Dendritic cell treated with granulocyte-macrophage colony-stimulating factor and Interleukin-4, amounts not matched to agents 40 ng/mL and 50 ng/mL, for 4 days (primary cell): ENCODE measurements at regions not wholly inside any gene's neighbourhood (a gene's known extent, or its start where the extent isn't known, plus 50 kb on each side); places are given as distances from the start of the nearest gene placed in this dataset.

Experiments used
- H3K27ac Mint-ChIP-seq: one replicate; pipeline ENCODE4 v1.8.0; 2022; ENCODE audit warnings: mild to moderate bottlenecking, mixed read lengths
- H3K27me3 Mint-ChIP-seq: one replicate; pipeline ENCODE4 v1.8.0; 2022; ENCODE audit warnings: mild to moderate bottlenecking, mixed read lengths
- H3K36me3 Mint-ChIP-seq: one replicate; pipeline ENCODE4 v1.8.0; 2022; ENCODE audit warnings: low read depth, mixed read lengths
- H3K4me1 Mint-ChIP-seq: one replicate; pipeline ENCODE4 v1.8.0; 2022; ENCODE audit warnings: low read depth, mixed read lengths
- H3K4me3 Mint-ChIP-seq: one replicate; pipeline ENCODE4 v1.8.0; 2022; ENCODE audit warnings: mild to moderate bottlenecking, moderate library complexity, mixed read lengths
- H3K9me3 Mint-ChIP-seq: one replicate; pipeline ENCODE4 v1.8.0; 2022; ENCODE audit warnings: mixed read lengths
- intact Hi-C: fragments of 100-400 bp; cut with micrococcal nuclease; formaldehyde crosslinking; loops from one replicate; pipeline ENCODE4 v1.15.0; 2022

DNA sequence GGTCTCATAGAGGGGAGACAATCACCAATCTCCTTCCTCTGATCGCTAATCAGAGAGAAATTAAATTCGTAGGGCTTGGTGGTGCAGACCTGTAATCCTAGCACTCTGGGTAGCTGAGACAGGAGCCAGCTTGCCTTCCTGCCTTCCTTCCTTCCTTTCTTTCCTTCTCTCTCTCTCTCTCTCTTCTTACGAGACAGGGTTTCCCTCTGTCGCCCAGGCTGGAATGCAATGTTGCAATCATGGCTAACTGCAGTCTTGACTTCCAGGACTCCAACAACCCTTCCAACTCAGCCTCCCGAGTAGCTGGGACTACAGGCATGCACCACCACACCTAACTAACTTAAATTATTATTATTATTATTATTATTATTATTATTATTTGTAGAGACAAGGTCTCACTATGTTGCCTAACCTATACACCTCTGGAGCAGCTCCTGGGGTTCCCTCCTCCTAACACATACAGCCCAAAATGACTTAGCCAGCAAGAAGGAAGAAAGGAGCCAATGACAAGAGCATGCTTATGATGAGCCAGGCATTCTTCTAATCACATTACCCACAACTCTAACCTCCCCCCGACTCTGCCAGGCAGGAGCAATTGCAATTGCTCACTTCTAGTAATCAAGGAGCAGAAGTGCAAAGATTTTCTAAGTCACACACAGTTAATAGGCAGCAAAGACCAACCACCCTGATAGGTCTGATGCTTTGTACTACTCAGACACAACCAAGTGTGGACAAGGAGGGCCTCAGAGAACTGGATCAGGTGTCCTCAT is 105.4 kb upstream of the F3 start:
- intact Hi-C loops: no loop called here
- H3K27me3 Mint-ChIP-seq: no peaks in the 10 kb centered on the region
- no peaks in the 10 kb centered on the region for H3K36me3 Mint-ChIP-seq
- no peaks in the 10 kb centered on the region for H3K9me3 Mint-ChIP-seq
- no peak overlapping the region for H3K27ac Mint-ChIP-seq
- H3K4me3 Mint-ChIP-seq: no peak overlapping the region
- H3K4me1 Mint-ChIP-seq: no peaks in the 10 kb centered on the region

DNA sequence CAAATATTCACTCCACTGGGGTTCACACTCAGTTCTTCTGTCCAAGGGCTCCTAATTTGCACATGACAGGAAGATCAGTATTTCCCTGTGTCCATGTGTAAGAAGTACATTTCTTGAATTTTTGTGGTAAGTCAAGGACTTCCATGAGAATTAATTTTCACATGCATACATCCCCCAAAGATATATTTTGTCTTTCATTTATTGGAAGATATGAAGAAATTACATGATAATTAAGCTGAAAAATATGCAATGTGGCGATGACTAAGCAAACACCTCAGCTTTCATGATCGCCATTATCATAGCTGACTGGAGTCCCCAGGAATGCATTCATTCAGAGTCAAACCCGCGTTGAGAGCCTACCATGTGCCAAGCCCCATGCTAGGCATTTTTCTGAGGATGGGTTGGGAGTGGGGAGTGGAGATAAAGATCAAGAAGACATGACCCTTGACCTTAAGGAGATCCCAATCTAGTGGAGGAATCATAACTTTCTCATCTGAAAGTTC is 104.6 kb upstream of the F3 start:
- no peaks in the 10 kb centered on the region for H3K4me1 Mint-ChIP-seq
- no peaks in the 10 kb centered on the region for H3K27me3 Mint-ChIP-seq
- no peaks in the 10 kb centered on the region for H3K9me3 Mint-ChIP-seq
- H3K4me3 Mint-ChIP-seq: no peak overlapping the region
- no peaks in the 10 kb centered on the region for H3K36me3 Mint-ChIP-seq
- no peak overlapping the region for H3K27ac Mint-ChIP-seq
- intact Hi-C loops: no loop called here

DNA sequence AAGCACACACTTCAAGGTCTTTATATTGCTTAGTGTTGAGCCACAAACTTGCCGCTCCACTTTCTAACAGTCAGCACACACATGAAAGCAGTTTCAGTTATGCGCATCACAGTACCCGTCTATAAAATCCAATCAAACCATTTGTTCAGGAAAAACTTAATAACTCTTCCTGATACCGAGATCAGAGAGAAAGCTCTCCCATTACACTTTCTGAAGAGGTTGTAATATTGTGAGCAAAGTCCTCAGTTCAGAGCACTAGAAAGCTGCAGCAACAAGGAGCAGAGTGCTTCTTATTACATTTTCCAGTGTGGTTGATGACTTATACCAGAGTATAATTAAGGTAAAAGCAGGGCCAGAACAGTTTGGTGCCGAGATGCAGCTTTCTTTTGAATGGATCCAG is 102.8 kb upstream of the F3 start:
- intact Hi-C loops: no loop called here
- no peak overlapping the region for H3K27ac Mint-ChIP-seq
- H3K27me3 Mint-ChIP-seq: no peaks in the 10 kb centered on the region
- no peaks in the 10 kb centered on the region for H3K36me3 Mint-ChIP-seq
- H3K4me1 Mint-ChIP-seq: no peaks in the 10 kb centered on the region
- H3K4me3 Mint-ChIP-seq: no peak overlapping the region
- no peaks in the 10 kb centered on the region for H3K9me3 Mint-ChIP-seq

DNA sequence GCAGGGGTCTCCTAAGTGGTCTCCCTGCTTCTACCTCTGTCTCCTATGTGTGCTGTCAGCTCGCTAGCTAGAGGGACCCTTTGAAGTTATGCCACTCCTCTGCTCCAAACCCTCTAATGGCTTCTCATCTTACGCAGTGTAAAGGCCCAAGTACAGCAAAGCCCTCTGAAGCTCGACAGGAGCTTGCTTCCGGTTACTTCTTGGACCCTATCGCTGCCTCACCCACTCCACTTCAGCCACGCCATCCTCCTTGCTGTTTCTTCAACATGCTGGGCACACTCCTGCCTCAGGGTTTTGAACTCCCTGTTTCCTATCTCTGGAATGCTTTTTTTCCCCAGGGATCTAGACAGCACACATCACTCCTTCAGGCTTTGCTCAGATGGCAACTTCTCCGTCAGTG is 102.3 kb upstream of the F3 start:
- H3K9me3 Mint-ChIP-seq: no peaks in the 10 kb centered on the region
- intact Hi-C loops: no loop called here
- no peak overlapping the region for H3K27ac Mint-ChIP-seq
- no peak overlapping the region for H3K4me3 Mint-ChIP-seq
- H3K4me1 Mint-ChIP-seq: no peaks in the 10 kb centered on the region
- H3K27me3 Mint-ChIP-seq: no peaks in the 10 kb centered on the region
- H3K36me3 Mint-ChIP-seq: no peaks in the 10 kb centered on the region

DNA sequence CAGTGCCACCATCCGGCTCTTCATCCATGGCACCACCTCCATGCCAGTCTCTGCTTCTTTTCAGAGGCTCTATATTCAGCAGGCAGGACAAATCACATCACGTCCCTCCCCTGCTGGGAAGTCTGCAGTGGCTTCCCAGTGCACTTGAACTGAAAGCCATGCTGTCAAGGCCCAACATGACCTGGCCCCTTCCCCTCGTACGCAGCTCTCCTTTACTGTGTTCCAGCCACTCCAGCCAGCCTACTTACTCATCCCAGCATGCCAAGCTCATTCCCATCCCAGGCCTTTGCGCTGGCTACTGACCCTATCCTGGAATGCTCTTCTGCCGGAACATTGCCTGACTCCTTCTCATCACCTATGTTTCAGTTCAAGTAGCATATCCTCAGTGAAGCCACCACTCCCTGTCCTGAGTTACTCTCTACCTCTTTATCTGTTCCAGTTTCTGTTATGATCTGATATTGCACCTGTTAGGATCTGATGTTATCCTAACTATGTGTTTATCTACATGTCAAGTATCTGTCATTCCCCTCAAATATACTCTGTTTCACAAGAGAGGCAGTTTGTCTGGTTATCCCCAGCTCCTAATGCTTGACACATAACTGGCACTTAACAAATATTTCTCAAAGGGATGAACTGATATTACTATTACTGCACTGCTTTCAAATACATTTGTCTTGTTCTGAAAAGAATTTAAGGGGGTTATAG is 101.2 kb upstream of the F3 start:
- H3K9me3 Mint-ChIP-seq: no peaks in the 10 kb centered on the region
- no peaks in the 10 kb centered on the region for H3K4me1 Mint-ChIP-seq
- H3K4me3 Mint-ChIP-seq: no peak overlapping the region
- H3K27me3 Mint-ChIP-seq: no peaks in the 10 kb centered on the region
- intact Hi-C loops: no loop called here
- H3K27ac Mint-ChIP-seq: no peak overlapping the region
- H3K36me3 Mint-ChIP-seq: no peaks in the 10 kb centered on the region

DNA sequence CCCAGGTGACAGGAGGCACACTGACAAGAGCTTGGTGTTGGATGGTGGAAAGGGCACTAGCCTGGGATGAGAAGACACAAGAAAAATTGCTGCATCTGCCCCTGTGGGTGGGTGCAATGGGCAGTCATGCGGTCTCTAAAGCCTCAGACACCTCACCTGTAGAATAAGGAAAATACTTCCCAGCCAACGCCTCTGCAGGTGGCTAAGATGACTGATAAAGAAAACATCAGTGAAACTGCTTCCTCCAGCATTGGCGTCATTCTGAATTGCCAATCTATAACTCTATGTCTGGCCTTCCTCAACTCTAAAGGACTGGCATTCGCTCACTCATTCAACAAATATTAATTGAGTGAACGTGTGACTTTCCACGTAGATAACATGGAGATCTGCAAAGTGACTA is 100.4 kb upstream of the F3 start:
- Mint-ChIP-seq H3K36me3 (no peaks in the 10 kb centered on the region), H3K27ac (no peak overlapping the region), H3K4me3 (no peak overlapping the region), H3K27me3 (no peaks in the 10 kb centered on the region), H3K9me3 (no peaks in the 10 kb centered on the region), H3K4me1 (no peaks in the 10 kb centered on the region)
- intact Hi-C loops: no loop called here

DNA sequence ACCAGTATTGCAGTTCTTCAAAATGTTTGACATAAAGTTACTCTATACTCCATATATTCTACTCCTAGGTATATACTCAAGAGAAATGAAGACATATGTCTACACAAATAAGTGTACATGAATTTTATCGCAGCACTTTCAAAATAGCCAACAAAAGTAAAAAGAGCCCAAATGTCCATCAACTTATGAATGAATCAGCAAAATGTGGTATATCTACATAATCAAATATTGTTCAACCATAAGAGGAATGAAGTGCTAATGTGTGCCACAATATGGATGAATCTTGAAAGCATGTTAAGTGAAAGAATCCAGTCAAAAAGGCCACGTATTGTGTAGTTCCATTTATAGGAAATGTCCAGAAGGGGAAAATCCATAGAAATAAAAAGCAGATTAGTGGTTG is 98.6 kb upstream of the F3 start:
- intact Hi-C loops: no loop called here
- H3K27ac Mint-ChIP-seq: no peak overlapping the region
- no peaks in the 10 kb centered on the region for H3K36me3 Mint-ChIP-seq
- no peaks in the 10 kb centered on the region for H3K4me1 Mint-ChIP-seq
- no peak overlapping the region for H3K4me3 Mint-ChIP-seq
- H3K27me3 Mint-ChIP-seq: no peaks in the 10 kb centered on the region
- no peaks in the 10 kb centered on the region for H3K9me3 Mint-ChIP-seq

DNA sequence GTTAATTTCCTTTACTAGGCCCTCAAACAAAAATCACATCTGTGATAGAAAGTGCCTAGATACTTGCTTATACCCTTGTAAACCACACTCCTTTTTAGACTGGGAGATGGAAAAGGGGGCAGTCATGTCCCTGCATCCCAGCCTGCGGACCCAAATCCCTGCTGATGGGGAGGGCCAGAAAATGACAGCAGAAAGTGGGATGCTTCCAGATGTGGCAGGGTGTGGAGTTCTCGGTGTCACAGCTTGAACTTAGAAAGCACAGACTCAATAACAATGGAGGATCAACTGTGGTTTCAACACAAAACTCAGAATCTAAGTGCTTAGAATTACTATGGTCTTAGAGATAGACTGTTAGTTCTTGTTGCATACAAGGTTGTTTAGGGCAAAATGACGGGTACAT is 95.6 kb upstream of the F3 start:
- H3K4me1 Mint-ChIP-seq: no peaks in the 10 kb centered on the region
- no peaks in the 10 kb centered on the region for H3K9me3 Mint-ChIP-seq
- no peak overlapping the region for H3K27ac Mint-ChIP-seq
- no peak overlapping the region for H3K4me3 Mint-ChIP-seq
- no peaks in the 10 kb centered on the region for H3K36me3 Mint-ChIP-seq
- intact Hi-C loops: no loop called here
- H3K27me3 Mint-ChIP-seq: no peaks in the 10 kb centered on the region

DNA sequence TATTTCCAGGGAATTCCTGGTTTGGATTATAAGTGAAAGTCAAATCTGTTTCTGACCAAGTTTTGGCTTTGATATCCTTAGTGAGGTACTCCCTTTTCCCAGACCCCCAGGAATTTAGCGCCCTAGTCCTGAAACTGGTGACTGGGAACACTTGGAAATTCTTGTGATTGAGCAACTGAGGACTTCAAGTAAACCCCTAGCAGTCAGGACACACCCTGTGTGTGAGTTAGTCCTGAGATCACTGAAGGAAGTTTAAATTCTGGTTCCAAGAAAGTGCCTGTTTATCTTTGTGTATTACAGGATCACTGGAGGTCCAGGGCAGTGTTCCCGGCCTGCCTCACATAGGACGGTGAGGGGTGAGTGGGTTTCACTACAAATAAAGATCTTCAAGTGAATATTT is 95.1 kb upstream of the F3 start:
- Mint-ChIP-seq H3K9me3 (no peaks in the 10 kb centered on the region), H3K27ac (no peak overlapping the region), H3K36me3 (no peaks in the 10 kb centered on the region), H3K4me1 (no peaks in the 10 kb centered on the region), H3K4me3 (no peak overlapping the region), H3K27me3 (no peaks in the 10 kb centered on the region)
- intact Hi-C loops: no loop called here

DNA sequence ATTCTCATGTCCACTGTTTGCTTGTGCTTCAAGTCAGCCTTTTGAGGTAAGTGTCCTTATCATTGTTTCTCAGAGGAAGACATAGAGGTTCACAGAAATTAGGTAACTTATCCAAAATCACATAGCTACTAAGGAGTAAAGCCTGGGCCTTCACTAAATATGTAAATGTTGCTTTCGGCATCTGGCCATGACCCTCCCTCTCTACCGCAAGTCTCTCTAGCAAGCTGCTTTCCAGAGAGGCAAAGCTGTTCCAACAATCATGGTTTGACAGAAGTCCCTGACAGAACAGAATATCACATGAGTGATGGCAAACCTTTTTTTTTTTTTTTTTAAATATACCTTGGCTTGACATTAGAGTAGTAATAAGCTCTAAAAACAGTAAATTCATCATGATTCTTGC is 94.5 kb upstream of the F3 start:
- intact Hi-C loops: no loop called here

DNA sequence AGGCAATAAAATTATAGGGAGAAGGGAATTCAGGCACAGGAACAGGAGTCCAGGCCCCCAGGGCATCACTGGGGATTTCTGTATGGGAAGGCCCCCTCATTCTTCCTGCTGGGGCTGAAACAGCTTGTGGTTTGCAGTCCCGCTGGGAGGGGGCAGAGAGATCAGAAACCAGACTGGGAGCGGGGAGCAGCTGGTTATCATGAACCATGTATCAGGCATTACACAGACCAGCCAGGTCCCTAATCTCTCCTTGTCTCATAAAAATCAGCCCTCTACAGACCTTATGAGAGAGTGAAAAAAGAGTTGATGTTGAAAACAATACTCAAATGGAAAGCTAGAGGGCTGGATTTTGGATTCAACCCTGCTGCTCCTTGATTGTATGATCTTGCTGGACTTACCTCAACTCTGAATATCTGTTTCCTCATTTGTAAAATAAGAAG is 93.4 kb upstream of the F3 start:
- Mint-ChIP-seq H3K4me1 (no peaks in the 10 kb centered on the region), H3K9me3 (no peaks in the 10 kb centered on the region), H3K4me3 (no peak overlapping the region), H3K27ac (no peak overlapping the region), H3K27me3 (no peaks in the 10 kb centered on the region), H3K36me3 (no peaks in the 10 kb centered on the region)
- intact Hi-C loops: no loop called here

More for the DNA sequence above, 94.5 kb upstream of the F3 start:
- no peaks in the 10 kb centered on the region for H3K9me3 Mint-ChIP-seq
- no peaks in the 10 kb centered on the region for H3K27me3 Mint-ChIP-seq
- no peak overlapping the region for H3K27ac Mint-ChIP-seq
- no peaks in the 10 kb centered on the region for H3K36me3 Mint-ChIP-seq
- H3K4me1 Mint-ChIP-seq: no peaks in the 10 kb centered on the region
- H3K4me3 Mint-ChIP-seq: no peak overlapping the region

DNA sequence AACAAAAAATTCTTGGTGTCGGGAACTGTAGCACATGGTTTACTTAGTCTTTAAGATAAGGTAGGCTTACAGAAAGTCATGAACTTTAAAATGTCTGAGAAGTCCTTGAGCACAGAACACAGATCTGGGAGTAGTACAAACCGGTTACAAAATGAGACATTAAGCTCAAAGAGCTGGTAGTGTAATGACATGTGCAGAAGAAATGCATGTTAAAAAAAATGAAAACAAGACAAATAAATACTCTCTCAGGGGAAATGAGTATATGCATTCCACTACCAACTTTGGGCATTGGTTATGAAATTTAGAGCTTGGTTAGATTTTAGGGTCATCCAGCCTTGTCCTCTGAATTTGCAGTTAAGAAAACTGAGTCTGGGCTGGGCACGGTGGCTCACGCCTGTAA is 91.5 kb upstream of the F3 start:
- Mint-ChIP-seq H3K36me3 (no peaks in the 10 kb centered on the region), H3K4me1 (no peaks in the 10 kb centered on the region), H3K9me3 (no peaks in the 10 kb centered on the region), H3K4me3 (no peak overlapping the region), H3K27me3 (no peaks in the 10 kb centered on the region), H3K27ac (no peak overlapping the region)
- intact Hi-C loops: no loop called here

DNA sequence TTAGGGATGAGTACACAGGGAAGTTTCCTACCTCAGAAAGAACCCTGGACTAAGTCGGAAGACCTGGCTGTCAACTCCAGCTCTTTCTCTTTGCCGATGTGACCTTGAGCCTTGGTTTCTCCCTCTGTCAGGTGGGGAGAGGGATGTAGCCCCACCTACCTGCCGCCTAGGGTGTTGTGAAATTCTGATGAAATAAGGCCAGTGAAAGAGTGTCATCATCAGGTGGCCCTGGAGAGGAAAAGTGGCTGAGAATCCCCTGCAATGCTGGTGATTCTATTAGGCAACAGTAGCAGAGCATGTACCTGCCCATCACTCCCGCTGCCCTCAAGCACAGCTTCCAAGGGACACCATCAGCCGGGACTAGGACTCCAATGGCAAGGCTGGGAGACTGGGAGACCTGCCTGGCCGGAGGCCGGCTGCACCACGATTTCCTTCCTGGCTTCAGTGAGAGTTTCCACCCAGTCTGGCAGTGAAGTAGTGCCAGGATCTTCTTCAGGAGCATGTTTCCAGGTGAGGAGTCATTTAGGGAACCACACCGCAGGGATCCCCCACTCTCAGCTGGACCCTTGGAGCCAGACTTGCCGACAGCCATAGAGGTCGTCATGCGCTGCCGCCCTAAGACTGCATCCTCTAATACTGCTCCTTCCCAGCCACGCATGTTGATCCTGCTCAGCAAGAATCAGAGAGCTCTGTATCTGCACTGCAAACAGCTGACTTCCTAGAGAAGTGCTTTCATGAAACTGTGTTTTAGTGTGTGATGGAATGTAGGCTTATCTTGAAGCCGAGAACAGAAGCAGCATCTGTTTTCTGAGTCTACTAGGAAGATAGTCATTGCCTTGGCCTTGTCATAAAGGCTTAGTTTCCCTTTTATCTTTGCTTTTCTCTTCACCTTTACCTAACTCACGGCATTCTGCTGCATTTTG is 88.0 kb upstream of the F3 start:
- Mint-ChIP-seq H3K4me1 (peaks cover 6% of the 10 kb centered on the region), H3K36me3 (no peaks in the 10 kb centered on the region)

DNA sequence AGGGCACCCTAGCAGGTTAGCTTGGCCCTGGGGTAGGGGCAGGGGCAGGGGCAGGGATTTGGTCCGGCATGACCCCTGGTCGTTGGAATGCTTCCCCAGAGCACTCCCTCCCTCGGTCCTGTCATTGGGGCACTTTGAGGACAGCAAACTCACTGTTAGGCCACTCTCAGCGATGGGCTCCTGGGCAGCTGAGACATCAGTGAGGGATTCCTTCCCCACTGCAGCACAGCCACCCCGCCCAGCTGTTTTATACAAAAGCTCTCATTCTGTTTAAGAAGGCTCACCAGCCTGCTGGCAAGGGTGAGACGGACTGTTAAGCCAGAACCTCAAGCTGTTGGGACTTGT is 86.9 kb upstream of the F3 start:
- intact Hi-C loops: no loop called here
- no peaks in the 10 kb centered on the region for H3K36me3 Mint-ChIP-seq
- no peaks in the 10 kb centered on the region for H3K9me3 Mint-ChIP-seq
- H3K27me3 Mint-ChIP-seq: peaks cover 2% of the 10 kb centered on the region
- H3K4me3 Mint-ChIP-seq: no peak overlapping the region
- H3K4me1 Mint-ChIP-seq: peaks cover 6% of the 10 kb centered on the region
- no peak overlapping the region for H3K27ac Mint-ChIP-seq

More for the DNA sequence above, 88.0 kb upstream of the F3 start:
- Mint-ChIP-seq H3K27ac (no peak overlapping the region), H3K9me3 (no peaks in the 10 kb centered on the region), H3K27me3 (peaks cover 2% of the 10 kb centered on the region), H3K4me3 (no peak overlapping the region)
- intact Hi-C loops: no loop called here
